ENCODE measurements at regions not wholly inside any gene's neighbourhood (a gene's known extent, or its start where the extent isn't known, plus 50 kb on each side); places are given as distances from the start of the nearest gene placed in this dataset.

- H3K4me3 ChIP-seq (ENCODE audit: extremely low read depth in 1 of 4, insufficient read depth in 2 of 4, low read depth in 3 of 4, low read length in 4 of 4): no peak overlapping the region
- H2BK12ac ChIP-seq (ENCODE audit: low read depth, low read length): no peak overlapping the region
- no peaks in the 10 kb centered on the region for H3K36me3 ChIP-seq (ENCODE audit: control insufficient read depth in 2 of 4, insufficient read depth in 4 of 4, low read length in 3 of 4)
- no peaks in the 10 kb centered on the region for H3K79me1 ChIP-seq (ENCODE audit: low read depth, low read length)
- DNase-seq (ENCODE audit: low read depth in 1 of 2, low spot score in 2 of 2) (no peak), FAIRE-seq (no peak)
- no peaks in the 10 kb centered on the region for H3K9me3 ChIP-seq (ENCODE audit: insufficient read depth in 2 of 2, low read depth in 1 of 2, low read length in 1 of 2)
- no peak overlapping the region for H3K27ac ChIP-seq (ENCODE audit: low read depth, low read length)
- no peak overlapping the region for H2AK5ac ChIP-seq (ENCODE audit: low read depth, low read length)
- H4K5ac ChIP-seq (ENCODE audit: insufficient read length, low read depth, low read length): no peak overlapping the region
- H2BK5ac ChIP-seq (ENCODE audit: low read depth, low read length): no peak overlapping the region
- H3K4me1 ChIP-seq (replicated peaks in 1 of 4; ENCODE audit: control insufficient read depth in 3 of 4, insufficient read depth in 4 of 4, low read length in 3 of 4): no peaks in the 10 kb centered on the region
- H4K20me1 ChIP-seq (replicated peaks in 1 of 2; ENCODE audit: control insufficient read depth in 1 of 2, insufficient read depth in 2 of 2, low read length in 2 of 2): no peaks in the 10 kb centered on the region
- no peaks in the 10 kb centered on the region for H3K27me3 ChIP-seq (replicated peaks in 1 of 4; ENCODE audit: control insufficient read depth in 3 of 4, extremely low read depth in 1 of 4, insufficient read depth in 3 of 4, low read length in 3 of 4)
- 94% methylated on average over 5 of the region's 5 CpGs; no CpG with 5 or more reads in 1 of the 2 experiments for WGBS, 2 experiments (ENCODE audit: extremely low coverage in 1 of 2, insufficient coverage in 1 of 2, insufficient read length in 1 of 2, insufficient replicate concordance in 2 of 2, low coverage in 1 of 2, low lambda C conversion rate in 2 of 2, missing lambda C conversion rate in 1 of 2)
- no peak overlapping the region for H3K56ac ChIP-seq (replicated peaks; ENCODE audit: insufficient read length, low read depth, low read length)
- no peak overlapping the region for H3K4me2 ChIP-seq (ENCODE audit: insufficient read depth in 1 of 2, low read depth in 2 of 2, low read length in 2 of 2)
- no peak overlapping the region for H4K91ac ChIP-seq (replicated peaks; ENCODE audit: insufficient read length, low read length)
- H3K18ac ChIP-seq (ENCODE audit: extremely low read depth, low read length): no peak overlapping the region
- no peaks in the 10 kb centered on the region for H3K79me2 ChIP-seq (ENCODE audit: control insufficient read depth in 1 of 2, insufficient read depth in 2 of 2, low read length in 2 of 2)
- H2BK15ac ChIP-seq (ENCODE audit: low read length): no peak overlapping the region
- H3K4ac ChIP-seq (replicated peaks; ENCODE audit: insufficient read length, low read depth, low read length): no peak overlapping the region
- peak overlapping the region; percentile 34; the same call in 1 of the 2 replicates for H2AFZ ChIP-seq (ENCODE audit: low read length)
- CTCF ChIA-PET (ENCODE audit: partially characterized antibody): interaction anchor here (0.6 to 1.7 kb wide), 2 partner anchors 123 to 252 kb away, joined by 3 to 5 read pairs; no protein-coding TSS in a partner anchor
- TF ChIP-seq CHD1 (IDR thresholded peaks at IDR 0.05; ENCODE audit: low read depth, low read length) (no peak), CTBP2 (IDR thresholded peaks at IDR 0.05; ENCODE audit: borderline replicate concordance, insufficient read depth, insufficient read length, low read length) (no peak), KDM5A (IDR thresholded peaks at IDR 0.05; ENCODE audit: low read length) (no peak), JUND (IDR thresholded peaks at IDR 0.05; ENCODE audit: low read length) (no peak), SP4 (IDR thresholded peaks at IDR 0.05; ENCODE audit: low read length) (no peak), E2F6 (IDR thresholded peaks at IDR 0.05) (no peak), CBX5 (IDR thresholded peaks at IDR 0.05; ENCODE audit: low read depth, low read length) (no peak), ASH2L (IDR thresholded peaks at IDR 0.05; ENCODE audit: low read length) (no peak), CEBPB (IDR thresholded peaks at IDR 0.05; ENCODE audit: low read depth, low read length) (no peak), EP300 (IDR thresholded peaks at IDR 0.05; ENCODE audit: borderline replicate concordance in 1 of 2, low read depth in 2 of 2, low read length in 2 of 2) (no peak), BRCA1 (IDR thresholded peaks at IDR 0.05; ENCODE audit: low read depth, low read length) (no peak), CREB1 (IDR thresholded peaks at IDR 0.05) (no peak)
- H3K23me2 ChIP-seq (ENCODE audit: low read depth, low read length): no peaks in the 10 kb centered on the region
- H2BK20ac ChIP-seq (ENCODE audit: low read length): no peak overlapping the region
- H2BK120ac ChIP-seq (replicated peaks; ENCODE audit: low read depth, low read length): no peak overlapping the region
- H3K14ac ChIP-seq (ENCODE audit: insufficient read length): no peak overlapping the region
- H3K9ac ChIP-seq (replicated peaks in 1 of 4; ENCODE audit: extremely low read depth in 1 of 4, low read depth in 3 of 4, low read length in 3 of 4): no peak overlapping the region
- POLR2A ChIA-PET (ENCODE audit: partially characterized antibody): interaction anchor here (0.7 kb wide), 1 partner anchor 241 kb away, joined by 3 read pairs; no protein-coding TSS in a partner anchor
- H4K8ac ChIP-seq (ENCODE audit: extremely low read depth, insufficient read depth, low read length): no peak overlapping the region
- no peak overlapping the region for H3K23ac ChIP-seq (ENCODE audit: insufficient read length)
These were observed 86.4 kb upstream of the SEMA3C start for GRCh38 chr7:81005254-81005653.
